Amygdala (tissue), 56 donors: ENCODE measurements at regions not wholly inside any gene's neighbourhood (a gene's known extent, or its start where the extent isn't known, plus 50 kb on each side); places are given as distances from the start of the nearest gene placed in this dataset.

Source experiments
- DNase-seq, 56 donors: peaks; one replicate each; lab custom pipeline; 2025; lab: John Stamatoyannopoulos, UW

- no peak for DNase-seq
These were observed 167.8 kb upstream of the PAQR3 start for GRCh38 chr4:79107014-79107413.

GRCh38 chr4:79088946-79089691 lies 149.9 kb upstream of the PAQR3 start:
- DNase-seq = no peak

GRCh38 chr4:79087071-79087470 lies 147.8 kb upstream of the PAQR3 start:
- peak in 1 of 56 donors; percentile 1 for DNase-seq

- DNase-seq = no peak
These were observed 144.3 kb upstream of the PAQR3 start for GRCh38 chr4:79083406-79084010.

- DNase-seq = no peak
These were observed 143.8 kb upstream of the PAQR3 start for GRCh38 chr4:79082997-79083396.

GRCh38 chr4:79081973-79082372 lies 142.7 kb upstream of the PAQR3 start:
- no peak for DNase-seq

GRCh38 chr4:79078339-79078738 lies 139.1 kb upstream of the PAQR3 start:
- no peak for DNase-seq

GRCh38 chr4:79074040-79074439 lies 134.8 kb upstream of the PAQR3 start:
- no peak for DNase-seq

GRCh38 chr4:79073471-79073870 lies 134.2 kb upstream of the PAQR3 start:
- no peak for DNase-seq

- DNase-seq = no peak
These were observed 126.0 kb upstream of the PAQR3 start for GRCh38 chr4:79065262-79065661.

GRCh38 chr4:79064806-79065205 lies 125.6 kb upstream of the PAQR3 start:
- DNase-seq = no peak

GRCh38 chr4:79059631-79060399 lies 120.6 kb upstream of the PAQR3 start:
- DNase-seq = no peak

- no peak for DNase-seq
These were observed 118.5 kb upstream of the PAQR3 start for GRCh38 chr4:79057772-79058171.

GRCh38 chr4:79053754-79054153 lies 114.5 kb upstream of the PAQR3 start:
- no peak for DNase-seq

- DNase-seq = peak in 1 of 56 donors; percentile 1
These were observed 111.3 kb upstream of the PAQR3 start for GRCh38 chr4:79050541-79050880.

GRCh38 chr4:79049840-79050540 lies 110.8 kb upstream of the PAQR3 start:
- DNase-seq = no peak

GRCh38 chr4:79048878-79049277 lies 109.6 kb upstream of the PAQR3 start:
- DNase-seq = no peak

- DNase-seq = no peak
These were observed 108.1 kb upstream of the PAQR3 start for GRCh38 chr4:79047316-79047715.

GRCh38 chr4:79046016-79046592 lies 106.9 kb upstream of the PAQR3 start:
- DNase-seq = no peak

- no peak for DNase-seq
These were observed 105.0 kb upstream of the PAQR3 start for GRCh38 chr4:79044141-79044659.

GRCh38 chr4:79043138-79043537 lies 103.9 kb upstream of the PAQR3 start:
- DNase-seq = no peak
